H1 (cell line): ENCODE measurements at regions not wholly inside any gene's neighbourhood (a gene's known extent, or its start where the extent isn't known, plus 50 kb on each side); places are given as distances from the start of the nearest gene placed in this dataset.

Source experiments
- CTCF ChIA-PET: fragments of 300-600 bp; sonication (Branson Sonifier 250); formaldehyde crosslinking; loops from one replicate; lab custom pipeline; 2021; ENCODE audit not compliant: partially characterized antibody; lab: Charles Lee
- POLR2A ChIA-PET: fragments of 300-600 bp; sonication (Branson Sonifier 250); formaldehyde crosslinking; loops from one replicate; lab custom pipeline; 2021; ENCODE audit warnings: inconsistent platforms; ENCODE audit not compliant: partially characterized antibody; lab: Charles Lee
- DNase-seq, 2 experiments: peaks; one replicate each; pipeline versions ENCODE4 v3.0.0 to v3.0.0-alpha.2; 2010 to 2022; ENCODE audit warnings: low spot score in 2 of 2, low read depth in 1 of 2, mixed read lengths in 1 of 2
- FAIRE-seq: peaks from 2 replicates; lab custom pipeline; 2011; peaks lifted over from hg19 to GRCh38; lab: Jason Lieb, UNC
- H2AFZ ChIP-seq: 2 replicates; pipeline ENCODE4 v1.8.1; 2012; ENCODE audit warnings: low read length, inconsistent platforms
- H2AK5ac ChIP-seq: 2 replicates; pipeline ENCODE4 v1.6.1; 2013; ENCODE audit warnings: low read depth, low read length
- H2BK120ac ChIP-seq: replicated peaks from 2 replicates; pipeline ENCODE3; 2013; ENCODE audit warnings: low read depth, low read length, inconsistent platforms
- H2BK12ac ChIP-seq: 2 replicates; pipeline ENCODE4 v1.6.1; 2013; ENCODE audit warnings: low read depth, low read length
- H2BK15ac ChIP-seq: 2 replicates; pipeline ENCODE4 v1.6.1; 2013; ENCODE audit warnings: low read length
- H2BK20ac ChIP-seq: 2 replicates; pipeline ENCODE4 v1.6.1; 2013; ENCODE audit warnings: low read length
- H2BK5ac ChIP-seq: 2 replicates; pipeline ENCODE4 v1.6.1; 2013; ENCODE audit warnings: low read depth, low read length
- H3K14ac ChIP-seq: 2 replicates; pipeline ENCODE4 v1.6.1; 2013; ENCODE audit warnings: inconsistent platforms; ENCODE audit not compliant: insufficient read length
- H3K18ac ChIP-seq: 2 replicates; pipeline ENCODE4 v1.6.1; 2013; ENCODE audit warnings: low read length; ENCODE audit errors: extremely low read depth
- H3K23ac ChIP-seq: 2 replicates; pipeline ENCODE4 v1.6.1; 2013; ENCODE audit warnings: inconsistent platforms; ENCODE audit not compliant: insufficient read length
- H3K23me2 ChIP-seq: 2 replicates; pipeline ENCODE4 v1.6.1; 2013; ENCODE audit warnings: low read depth, low read length
- H3K27ac ChIP-seq: 2 replicates; pipeline ENCODE4 v1.6.1; 2011; ENCODE audit warnings: low read depth, low read length, inconsistent platforms
- H3K27me3 ChIP-seq, 4 experiments: replicated peaks in 1 of 4; 1 replicate in 1 of 4; 2 replicates in 3 of 4; pipeline versions ENCODE4 v1.6.1 to v1.8.1; 2011 to 2013; ENCODE audit warnings: low read length in 3 of 4, mild to moderate bottlenecking in 3 of 4, inconsistent platforms in 2 of 4, mixed read lengths in 2 of 4, moderate library complexity in 1 of 4; ENCODE audit not compliant: control insufficient read depth in 3 of 4, insufficient read depth in 3 of 4; ENCODE audit errors: extremely low read depth in 1 of 4
- H3K36me3 ChIP-seq, 4 experiments: 2 replicates each; pipeline versions ENCODE4 v1.6.1 to v1.8.1; 2011 to 2013; ENCODE audit warnings: mild to moderate bottlenecking in 4 of 4, low read length in 3 of 4, moderate library complexity in 2 of 4, control low read depth in 1 of 4, inconsistent platforms in 1 of 4; ENCODE audit not compliant: insufficient read depth in 4 of 4, control insufficient read depth in 2 of 4
- H3K4ac ChIP-seq: replicated peaks from 2 replicates; pipeline ENCODE3; 2013; ENCODE audit warnings: low read length, low read depth, mixed read lengths, inconsistent platforms; ENCODE audit not compliant: insufficient read length
- H3K4me1 ChIP-seq, 4 experiments: replicated peaks in 1 of 4; 1 replicate in 1 of 4; 2 replicates in 3 of 4; pipeline versions ENCODE4 v1.6.1 to v1.8.1; 2011 to 2013; ENCODE audit warnings: low read length in 3 of 4, inconsistent platforms in 2 of 4, mixed read lengths in 1 of 4; ENCODE audit not compliant: insufficient read depth in 4 of 4, control insufficient read depth in 3 of 4
- H3K4me2 ChIP-seq, 2 experiments: 2 replicates each; pipeline versions ENCODE4 v1.6.1 to v1.8.1; 2011 to 2013; ENCODE audit warnings: low read depth in 2 of 2, low read length in 2 of 2, control low read depth in 1 of 2, inconsistent platforms in 1 of 2, mild to moderate bottlenecking in 1 of 2; ENCODE audit not compliant: insufficient read depth in 1 of 2
- H3K4me3 ChIP-seq, 4 experiments: fragments of 200-600, 300-600 bp in 1 of 4; sonication (generic), shearing (Covaris generic), sonication (Bioruptor Twin) in 1 of 4; 2 replicates each; pipeline versions ENCODE4 v1.5.1 to v1.8.1; 2011 to 2016; ENCODE audit warnings: low read length in 4 of 4, low read depth in 3 of 4, control low read depth in 2 of 4, inconsistent platforms in 2 of 4, mild to moderate bottlenecking in 2 of 4, mixed read lengths in 1 of 4, moderate library complexity in 1 of 4; ENCODE audit not compliant: insufficient read depth in 2 of 4; ENCODE audit errors: extremely low read depth in 1 of 4
- H3K56ac ChIP-seq: replicated peaks from 2 replicates; pipeline ENCODE3; 2013; ENCODE audit warnings: low read depth, mild to moderate bottlenecking, mixed read lengths, low read length, inconsistent platforms; ENCODE audit not compliant: insufficient read length
- H3K79me1 ChIP-seq: 2 replicates; pipeline ENCODE4 v1.6.1; 2013; ENCODE audit warnings: low read depth, low read length, control low read depth
- H3K79me2 ChIP-seq, 2 experiments: 2 replicates each; pipeline versions ENCODE4 v1.6.1 to v1.8.1; 2012 to 2013; ENCODE audit warnings: low read length in 2 of 2, mild to moderate bottlenecking in 2 of 2, inconsistent platforms in 1 of 2; ENCODE audit not compliant: insufficient read depth in 2 of 2, control insufficient read depth in 1 of 2
- H3K9ac ChIP-seq, 4 experiments: replicated peaks in 1 of 4; 1 replicate in 1 of 4; 2 replicates in 3 of 4; pipeline versions ENCODE4 v1.6.1 to v1.8.1; 2011 to 2013; ENCODE audit warnings: low read depth in 3 of 4, low read length in 3 of 4, control low read depth in 2 of 4, mild to moderate bottlenecking in 2 of 4, moderate library complexity in 2 of 4, inconsistent platforms in 1 of 4; ENCODE audit errors: extremely low read depth in 1 of 4
- H3K9me3 ChIP-seq, 2 experiments: 2 replicates each; pipeline versions ENCODE4 v1.6.1 to v1.8.1; 2012 to 2013; ENCODE audit warnings: mild to moderate bottlenecking in 2 of 2, moderate library complexity in 2 of 2, control low read depth in 1 of 2, inconsistent platforms in 1 of 2, low read depth in 1 of 2, low read length in 1 of 2, mixed read lengths in 1 of 2; ENCODE audit not compliant: insufficient read depth in 2 of 2
- H4K20me1 ChIP-seq, 2 experiments: replicated peaks in 1 of 2; 2 replicates each; pipeline versions ENCODE3 to v1.8.1; 2011 to 2013; ENCODE audit warnings: inconsistent platforms in 2 of 2, low read length in 2 of 2, mild to moderate bottlenecking in 1 of 2; ENCODE audit not compliant: insufficient read depth in 2 of 2, control insufficient read depth in 1 of 2
- H4K5ac ChIP-seq: 2 replicates; pipeline ENCODE4 v1.6.1; 2013; ENCODE audit warnings: low read length, low read depth, mixed read lengths, inconsistent platforms; ENCODE audit not compliant: insufficient read length
- H4K8ac ChIP-seq: 2 replicates; pipeline ENCODE4 v1.8.0; 2013; ENCODE audit warnings: mild to moderate bottlenecking, moderate library complexity, low read length, inconsistent platforms; ENCODE audit not compliant: insufficient read depth; ENCODE audit errors: extremely low read depth
- H4K91ac ChIP-seq: replicated peaks from 2 replicates; pipeline ENCODE3; 2013; ENCODE audit warnings: low read length, mixed read lengths, inconsistent platforms; ENCODE audit not compliant: insufficient read length
- ASH2L ChIP-seq: fragments of 200-600, 300-600 bp; sonication (generic); IDR thresholded peaks from one replicate; pipeline ENCODE4 v1.7.1; 2017; ENCODE audit warnings: low read length
- NANOG ChIP-seq: IDR thresholded peaks from 2 replicates; pipeline ENCODE4 v1.6.1; 2011; ENCODE audit warnings: low read length, low read depth, mild to moderate bottlenecking, inconsistent platforms; ENCODE audit not compliant: insufficient read depth, poor library complexity, severe bottlenecking
- POLR2A ChIP-seq, 2 experiments: IDR thresholded peaks; 1 replicate in 1 of 2; 2 replicates in 1 of 2; pipeline ENCODE4 v1.6.1; 2011; ENCODE audit warnings: low read depth in 2 of 2, low read length in 2 of 2, mild to moderate bottlenecking in 2 of 2; ENCODE audit errors: control extremely low read depth in 1 of 2
- SAP30 ChIP-seq: fragments of 300-600 bp; sonication (generic); IDR thresholded peaks from 2 replicates; pipeline ENCODE4 v1.7.1; 2012; ENCODE audit warnings: low read length, moderate library complexity, mild to moderate bottlenecking, inconsistent platforms; ENCODE audit not compliant: insufficient read depth, insufficient replicate concordance
- SP1 ChIP-seq: IDR thresholded peaks from 2 replicates; pipeline ENCODE4 v1.6.1; 2011; ENCODE audit warnings: low read depth, low read length
- TBP ChIP-seq: IDR thresholded peaks from 2 replicates; pipeline ENCODE4 v1.6.1; 2011; ENCODE audit warnings: low read depth, low read length, improper control_type of control experiment
- ZNF274 ChIP-seq: IDR thresholded peaks from 2 replicates; pipeline ENCODE4 v1.7.0; 2012; ENCODE audit warnings: low read length, borderline replicate concordance; ENCODE audit errors: extremely low read depth
- WGBS, 2 experiments: shearing (Covaris generic) in 1 of 2; methylation state at CpG; one replicate each; pipeline versions ENCODE4 v1.1.6 to v1.1.7; 2013 to 2015; ENCODE audit warnings: low lambda C conversion rate in 2 of 2, mixed read lengths in 2 of 2, inconsistent platforms in 1 of 2, low coverage in 1 of 2, missing lambda C conversion rate in 1 of 2; ENCODE audit not compliant: insufficient replicate concordance in 2 of 2, insufficient coverage in 1 of 2, insufficient read length in 1 of 2; ENCODE audit errors: extremely low coverage in 1 of 2, missing lambda C conversion rate in 1 of 2; 5-methylcytosine and 5-hydroxymethylcytosine counted together

- H2BK120ac ChIP-seq, result no peak overlapping the region
- POLR2A ChIA-PET, result no interaction called here
These were observed 380.1 kb upstream of the CHRM3 start for GRCh38 chr1:239006276-239006675.

More at GRCh38 chr1:239006276-239006675, 380.1 kb upstream of the CHRM3 start:
- Histone ChIP-seq H4K91ac (no peak overlapping the region), H2BK15ac (no peak overlapping the region), H3K27ac (no peak overlapping the region), H2BK5ac (no peak overlapping the region), H3K23me2 (no peaks in the 10 kb centered on the region), H3K36me3 (no peaks in the 10 kb centered on the region), H3K4ac (no peak overlapping the region), H3K18ac (no peak overlapping the region), H3K9ac (no peak overlapping the region), H3K79me2 (no peaks in the 10 kb centered on the region), H3K56ac (no peak overlapping the region), H2AK5ac (no peak overlapping the region), H3K4me3 (no peak overlapping the region), H3K27me3 (no peaks in the 10 kb centered on the region), H2BK20ac (no peak overlapping the region), H3K4me2 (no peak overlapping the region), H3K9me3 (no peaks in the 10 kb centered on the region), H2BK12ac (no peak overlapping the region), H4K5ac (no peak overlapping the region), H4K20me1 (no peaks in the 10 kb centered on the region), H2AFZ (no peak overlapping the region; the same call in 1 of the 2 replicates), H3K4me1 (no peaks in the 10 kb centered on the region), H3K23ac (no peak overlapping the region), H3K14ac (no peak overlapping the region), H3K79me1 (no peaks in the 10 kb centered on the region), H4K8ac (no peak overlapping the region)
- TF ChIP-seq SP1, result no peak
- TF ChIP-seq POLR2A (IDR thresholded peaks at IDR 0.05; ENCODE audit: control extremely low read depth in 1 of 2, low read depth in 2 of 2, low read length in 2 of 2), result no peak
- no peak for TF ChIP-seq ZNF274
- TF ChIP-seq SAP30, result no peak
- no peak for TF ChIP-seq TBP
- no peak for TF ChIP-seq NANOG
- TF ChIP-seq ASH2L, result no peak
- 77% methylated on average over 4 of the region's 4 CpGs; no CpG with 5 or more reads in 1 of the 2 experiments for WGBS, 2 experiments
- DNase-seq (no peak), FAIRE-seq (no peak)
- CTCF ChIA-PET, result interaction anchor here (0.9 kb wide), 1 partner anchor 10 kb away, joined by 3 read pairs; no protein-coding TSS in a partner anchor
